NT2/D1 (cell line): ENCODE measurements at regions not wholly inside any gene's neighbourhood (a gene's known extent, or its start where the extent isn't known, plus 50 kb on each side); places are given as distances from the start of the nearest gene placed in this dataset.

Source experiments
- SUZ12 ChIP-seq: IDR thresholded peaks from 2 replicates; pipeline ENCODE4 v1.6.1; 2011; ENCODE audit not compliant: insufficient read length, insufficient read depth; ENCODE audit errors: extremely low read depth
- YY1 ChIP-seq: IDR thresholded peaks from 2 replicates; pipeline ENCODE4 v1.6.1; 2011; ENCODE audit not compliant: insufficient read length, insufficient read depth
- ZNF274 ChIP-seq: IDR thresholded peaks from 2 replicates; pipeline ENCODE4 v1.6.1; 2011; ENCODE audit warnings: mild to moderate bottlenecking, low read depth, low read length

DNA sequence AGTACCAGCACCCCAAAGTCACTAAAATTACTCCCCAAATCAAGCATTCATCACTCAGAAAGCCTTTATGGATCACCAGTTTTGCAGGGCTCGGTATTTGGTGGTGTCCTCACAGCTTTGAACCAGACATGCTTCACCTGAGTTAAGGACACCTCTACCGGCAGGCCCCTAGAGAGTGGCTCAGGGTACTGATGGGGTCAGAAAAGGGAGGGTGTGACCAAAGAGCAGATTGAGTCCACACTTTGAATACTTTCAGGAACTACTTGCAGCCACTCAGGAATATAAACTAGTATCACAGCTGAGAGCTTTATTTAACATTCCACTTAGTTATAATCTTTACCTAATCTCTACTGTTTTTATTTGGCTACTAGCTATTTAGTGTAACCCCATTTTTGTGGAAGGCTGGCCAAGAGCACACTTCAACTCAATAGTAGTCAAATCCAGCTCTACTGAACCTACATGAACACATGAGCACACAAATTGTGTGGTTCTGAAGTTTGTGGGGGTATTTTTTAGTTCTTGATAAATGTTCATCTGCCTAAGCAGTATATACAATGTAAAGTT, 109.6 kb upstream of the SPRY1 start:
- TF ChIP-seq YY1, result no peak
- no peak for TF ChIP-seq ZNF274
- TF ChIP-seq SUZ12, result no peak
